ENCODE measurements at regions not wholly inside any gene's neighbourhood (a gene's known extent, or its start where the extent isn't known, plus 50 kb on each side); places are given as distances from the start of the nearest gene placed in this dataset.

DNA sequence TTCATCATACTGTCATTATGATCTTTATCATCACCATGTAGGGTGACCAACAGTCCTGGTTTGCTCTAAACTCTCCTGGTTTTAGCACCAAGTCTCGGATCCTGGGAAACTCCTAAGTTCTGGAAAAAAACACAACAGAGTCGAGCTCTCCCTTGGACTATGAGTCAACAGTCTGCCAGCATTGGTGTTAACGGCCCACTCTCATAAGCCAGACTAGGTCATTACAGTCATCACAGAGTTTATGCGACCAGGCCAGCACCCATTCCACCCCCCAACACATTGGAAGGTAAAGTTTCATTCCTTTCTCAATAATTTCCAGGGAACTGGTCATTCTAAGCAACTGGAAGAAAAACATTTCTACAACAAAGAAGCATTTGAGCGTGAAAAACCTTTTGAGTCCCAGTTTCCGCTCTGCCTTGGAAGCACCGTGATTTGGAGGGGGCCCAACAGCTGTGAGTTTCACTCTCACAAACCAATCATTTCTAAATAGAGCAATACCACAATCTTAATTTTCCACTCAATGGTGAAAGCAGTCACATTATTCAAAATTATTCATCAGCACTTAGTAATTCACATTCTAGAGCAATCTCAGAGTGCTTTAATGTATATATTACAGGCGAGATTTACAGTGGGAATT is 445.0 kb downstream of the CDH26 start:
- DNase-seq (ENCODE audit: insufficient read length, low spot score) (no peak), FAIRE-seq (no peak)
- TF ChIP-seq POLR2A (IDR thresholded peaks at IDR 0.05; ENCODE audit: low read depth, low read length) = no peak

DNA sequence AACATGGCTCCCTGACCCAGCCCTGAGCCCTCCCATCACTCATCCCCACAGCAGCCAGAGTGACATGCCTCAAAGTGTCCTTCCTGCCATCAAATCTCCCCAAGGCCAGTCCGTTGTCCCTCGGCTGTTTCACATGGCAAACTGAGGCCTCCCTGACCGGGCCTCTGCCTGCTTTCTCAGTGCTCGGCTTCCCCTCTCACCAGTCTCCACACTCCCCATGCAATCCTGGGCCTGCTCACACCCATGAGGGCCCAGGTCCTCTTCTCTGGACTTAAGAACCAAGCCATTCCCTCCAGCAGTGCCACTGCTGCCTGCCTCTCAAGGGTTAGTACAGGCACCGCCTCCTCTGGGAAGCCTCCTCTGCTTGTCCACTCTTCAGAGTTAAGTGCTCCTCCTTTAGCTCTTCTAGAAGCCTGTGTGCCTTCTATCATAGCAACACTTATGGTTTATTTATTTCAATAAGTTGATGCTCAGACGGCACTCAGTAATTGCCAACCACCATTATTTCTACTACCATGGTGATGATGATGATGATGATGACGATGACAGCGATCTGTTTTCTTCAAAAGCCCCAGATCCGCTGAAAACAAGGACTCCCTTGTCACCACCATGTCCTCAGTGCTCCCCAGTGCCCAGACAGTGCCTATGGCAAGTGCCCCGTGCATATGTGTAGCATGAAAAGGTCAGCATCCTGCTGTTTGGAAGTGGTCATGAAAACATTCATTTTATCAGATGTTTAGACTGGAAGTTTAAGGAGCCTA is 449.0 kb downstream of the CDH26 start:
- no peak for FAIRE-seq
- no peak for TF ChIP-seq POLR2A (IDR thresholded peaks at IDR 0.05; ENCODE audit: low read depth, low read length)
- DNase-seq (ENCODE audit: insufficient read length, low spot score) = no peak

DNA sequence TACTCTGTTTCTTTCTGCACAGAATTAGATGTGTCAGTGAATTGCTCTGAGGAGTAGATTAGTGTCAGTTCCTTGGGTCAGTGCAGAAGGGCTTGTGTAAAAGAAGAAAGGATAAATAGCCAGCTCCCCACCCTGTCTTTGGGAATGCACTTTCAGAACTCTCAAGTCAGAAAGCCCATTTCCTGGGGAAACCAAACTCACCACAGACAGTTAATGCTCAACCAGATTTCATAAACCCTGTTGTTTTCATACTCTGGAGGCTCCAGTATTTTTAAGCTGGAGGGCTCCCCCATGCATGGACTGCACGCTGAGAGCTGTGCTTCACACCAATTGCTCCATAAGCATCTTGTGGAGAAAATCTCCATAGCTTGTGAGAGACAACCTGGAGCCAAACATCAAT is 449.7 kb downstream of the CDH26 start:
- DNase-seq (ENCODE audit: insufficient read length, low spot score) (no peak), FAIRE-seq (no peak)
- no peak for TF ChIP-seq POLR2A (IDR thresholded peaks at IDR 0.05; ENCODE audit: low read depth, low read length)

DNA sequence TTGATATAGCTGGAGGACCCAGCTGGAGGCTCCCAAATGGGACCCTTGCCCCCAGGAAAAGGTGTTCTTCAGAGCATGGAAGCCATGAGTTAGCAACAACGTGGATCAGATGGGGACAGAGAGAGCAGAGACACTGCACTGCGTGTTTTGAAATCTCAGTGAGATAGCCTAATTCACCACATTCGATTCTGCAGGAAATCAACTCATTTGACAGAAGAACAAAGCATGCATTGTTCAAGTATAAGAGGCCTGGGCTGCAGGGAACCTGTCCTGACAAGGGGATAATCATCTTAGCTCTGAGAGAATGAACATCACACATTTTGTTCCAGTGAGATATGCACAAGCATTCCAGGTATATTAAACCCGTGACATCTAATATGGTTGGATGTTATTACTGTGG is 450.2 kb downstream of the CDH26 start:
- no peak for TF ChIP-seq POLR2A (IDR thresholded peaks at IDR 0.05; ENCODE audit: low read depth, low read length)
- DNase-seq (ENCODE audit: insufficient read length, low spot score) (no peak), FAIRE-seq (no peak)

DNA sequence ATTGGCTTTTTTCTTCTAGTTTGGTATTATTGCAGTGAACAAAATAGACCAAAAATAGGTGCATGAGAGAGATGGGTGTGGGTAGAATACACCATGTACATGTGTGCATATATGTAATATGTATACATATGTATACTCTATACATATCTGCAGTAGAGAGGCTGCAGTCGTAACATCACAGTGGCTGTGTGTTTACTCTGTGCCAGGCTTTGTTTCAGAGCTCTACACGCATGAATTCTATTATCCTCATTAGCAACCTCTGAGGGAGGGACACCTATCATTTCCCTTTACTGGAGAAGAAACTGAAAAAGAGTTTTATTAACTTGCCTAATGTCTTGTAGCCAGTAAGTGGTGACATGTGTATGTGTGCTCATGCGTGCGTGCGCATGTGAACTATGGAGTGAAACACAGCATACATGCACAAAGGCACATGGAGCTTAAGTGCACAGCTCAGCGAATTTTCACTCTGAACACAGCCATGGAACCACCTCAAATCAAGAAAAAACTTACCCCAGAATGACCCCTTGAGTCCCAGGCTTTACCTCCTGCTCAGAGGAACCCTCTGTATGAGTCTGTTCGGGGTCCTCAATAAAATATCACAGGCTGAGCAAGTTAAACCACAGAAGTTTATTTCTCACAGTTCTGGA is 452.5 kb downstream of the CDH26 start:
- TF ChIP-seq POLR2A (IDR thresholded peaks at IDR 0.05; ENCODE audit: low read depth, low read length) = no peak
- DNase-seq (ENCODE audit: insufficient read length, low spot score) (no peak), FAIRE-seq (no peak)

DNA sequence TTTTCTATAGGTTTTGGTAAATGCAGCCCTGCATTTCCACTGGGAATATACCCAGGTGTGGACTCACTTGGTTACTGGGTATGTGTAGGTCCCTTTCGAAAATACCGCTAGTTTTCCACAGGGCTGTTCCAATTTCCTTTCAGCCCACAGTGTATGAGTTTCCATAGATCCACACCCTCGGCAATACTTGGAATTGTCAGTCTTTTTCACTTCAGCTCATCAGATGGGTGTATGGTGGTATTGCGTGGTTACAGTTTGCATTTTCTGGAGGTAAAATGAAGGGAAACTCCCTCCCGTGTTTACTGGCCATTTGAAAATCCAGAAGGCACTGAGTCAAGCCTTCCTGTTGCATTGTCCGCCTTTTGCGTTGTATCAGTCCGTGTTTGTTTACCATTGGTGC is 453.6 kb downstream of the CDH26 start:
- no peak for TF ChIP-seq POLR2A (IDR thresholded peaks at IDR 0.05; ENCODE audit: low read depth, low read length)
- DNase-seq (ENCODE audit: insufficient read length, low spot score) (no peak), FAIRE-seq (no peak)

DNA sequence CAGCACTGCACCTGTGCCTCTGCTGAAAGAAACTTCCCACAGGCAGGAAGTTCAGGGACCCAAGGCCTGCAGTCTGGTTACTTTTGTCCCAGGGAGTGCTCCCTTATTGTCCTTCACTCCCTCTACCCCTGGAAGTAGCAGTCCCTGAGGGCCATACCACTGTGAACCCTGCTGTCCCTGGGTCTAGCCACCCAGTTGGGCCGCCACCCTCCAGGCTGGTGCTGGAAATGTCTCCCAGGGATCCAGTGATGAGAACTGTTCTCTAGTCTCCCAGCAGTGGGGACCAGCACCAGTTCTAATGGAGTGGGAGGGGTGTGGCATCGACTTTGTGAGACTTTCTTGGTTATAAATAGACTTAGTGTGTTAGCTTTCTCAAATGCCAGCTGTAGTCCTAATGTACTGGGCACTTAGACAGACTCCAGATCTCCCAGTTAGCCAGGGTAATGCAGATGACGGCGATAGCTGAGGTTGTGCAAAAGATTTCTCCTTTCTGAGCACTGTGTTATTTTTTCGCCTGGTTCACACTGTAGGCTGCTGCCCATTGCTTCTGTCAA is 462.5 kb downstream of the CDH26 start:
- TF ChIP-seq POLR2A (IDR thresholded peaks at IDR 0.05; ENCODE audit: low read depth, low read length) = no peak
- DNase-seq (ENCODE audit: insufficient read length, low spot score) (no peak), FAIRE-seq (no peak)

DNA sequence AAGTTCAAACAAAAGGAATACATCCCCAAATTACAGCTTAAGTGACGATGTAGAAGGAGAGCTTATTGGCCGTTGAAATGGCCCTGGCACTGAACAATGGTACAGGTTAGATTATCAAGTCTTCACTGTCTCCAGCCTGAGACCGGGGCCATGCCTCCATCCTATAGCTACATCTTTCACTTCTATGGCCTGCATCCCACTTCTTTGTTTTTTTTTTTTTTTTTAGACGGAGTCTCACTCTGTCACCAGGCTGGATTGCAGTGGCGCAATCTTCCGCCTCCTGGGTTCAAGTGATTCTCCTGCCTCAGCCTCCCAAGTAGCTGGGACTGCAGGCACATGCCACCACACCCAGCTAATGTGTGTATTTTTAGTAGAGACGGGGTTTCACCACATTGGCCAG is 464.6 kb downstream of the CDH26 start:
- no peak for DNase-seq (ENCODE audit: insufficient read length, low spot score)
- FAIRE-seq = no peak
- no peak for TF ChIP-seq POLR2A (IDR thresholded peaks at IDR 0.05; ENCODE audit: low read depth, low read length)

DNA sequence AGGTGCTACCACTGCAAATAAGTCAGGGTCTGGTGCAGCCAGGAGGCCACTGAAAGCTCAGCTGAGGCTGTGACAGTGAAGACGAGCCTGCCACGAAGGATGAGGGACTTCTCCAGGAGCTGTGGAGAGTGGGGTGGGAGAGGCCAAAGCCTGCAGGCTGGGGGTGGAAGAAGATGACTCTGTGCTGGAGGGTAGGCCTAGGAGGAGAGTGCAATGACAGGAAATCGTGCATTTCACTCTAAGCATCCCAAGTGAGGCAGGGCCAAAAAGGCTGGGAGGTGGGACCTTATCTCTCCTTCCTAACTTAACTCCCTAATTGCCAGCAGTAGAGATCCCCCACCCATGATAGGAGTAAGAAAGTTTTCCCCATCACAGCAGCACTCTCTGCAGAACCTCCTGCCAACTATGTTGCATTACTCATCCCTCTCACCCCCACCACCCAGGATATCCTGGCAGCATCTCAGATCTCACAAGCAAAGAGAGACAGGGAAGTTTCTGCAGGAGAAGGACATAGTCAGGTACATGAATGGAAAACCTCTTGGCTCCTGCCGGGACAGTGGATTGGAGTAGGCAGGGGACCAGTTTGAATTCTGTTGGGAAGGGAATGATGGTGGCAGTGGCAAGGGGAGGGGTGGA is 466.2 kb downstream of the CDH26 start:
- FAIRE-seq (no peak), DNase-seq (ENCODE audit: insufficient read length, low spot score) (no peak)

DNA sequence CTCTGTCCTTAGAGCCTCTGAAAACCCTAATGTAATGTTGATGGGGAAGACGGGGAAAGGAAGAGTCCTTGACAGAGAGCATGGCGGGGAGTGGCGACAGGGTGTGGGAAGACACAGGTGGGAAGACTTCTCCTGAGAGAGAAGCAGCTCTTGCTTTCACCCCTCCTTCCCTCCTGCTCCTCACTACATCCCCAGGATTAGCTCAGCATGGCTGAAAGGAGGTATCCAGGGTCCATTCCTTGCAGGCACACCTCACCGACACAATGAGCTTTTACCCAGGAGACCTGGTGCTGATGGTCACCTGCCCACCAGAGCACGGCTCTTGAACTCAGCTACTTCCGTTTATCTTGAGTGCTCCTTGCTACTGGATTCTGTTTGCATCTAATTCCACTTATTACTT is 469.3 kb downstream of the CDH26 start:
- DNase-seq (ENCODE audit: insufficient read length, low spot score) (no peak), FAIRE-seq (no peak)
- TF ChIP-seq POLR2A (IDR thresholded peaks at IDR 0.05; ENCODE audit: low read depth, low read length) = no peak

More for the DNA sequence above, 466.2 kb downstream of the CDH26 start:
- no peak for TF ChIP-seq POLR2A (IDR thresholded peaks at IDR 0.05; ENCODE audit: low read depth, low read length)

DNA sequence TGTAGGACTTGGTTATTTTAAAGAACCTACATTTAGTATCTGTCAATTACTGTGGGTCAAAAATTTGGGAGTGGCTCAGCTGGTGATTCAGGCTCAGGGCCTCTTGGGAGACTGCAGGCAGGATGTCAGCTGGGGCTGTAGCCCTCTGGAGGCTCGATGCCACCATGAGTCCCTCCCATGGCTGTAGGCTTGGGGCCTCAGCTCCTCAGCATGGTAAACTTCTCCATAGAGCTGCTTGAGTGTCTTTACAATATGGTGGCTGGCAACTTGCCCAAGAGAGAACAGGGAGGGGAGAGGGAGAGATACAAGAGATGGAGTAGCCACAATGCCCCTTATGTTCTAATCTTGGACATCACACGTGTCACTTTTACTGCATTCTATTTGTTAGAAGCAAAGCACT is 470.4 kb downstream of the CDH26 start:
- DNase-seq (ENCODE audit: insufficient read length, low spot score) (no peak), FAIRE-seq (no peak)
- no peak for TF ChIP-seq POLR2A (IDR thresholded peaks at IDR 0.05; ENCODE audit: low read depth, low read length)

DNA sequence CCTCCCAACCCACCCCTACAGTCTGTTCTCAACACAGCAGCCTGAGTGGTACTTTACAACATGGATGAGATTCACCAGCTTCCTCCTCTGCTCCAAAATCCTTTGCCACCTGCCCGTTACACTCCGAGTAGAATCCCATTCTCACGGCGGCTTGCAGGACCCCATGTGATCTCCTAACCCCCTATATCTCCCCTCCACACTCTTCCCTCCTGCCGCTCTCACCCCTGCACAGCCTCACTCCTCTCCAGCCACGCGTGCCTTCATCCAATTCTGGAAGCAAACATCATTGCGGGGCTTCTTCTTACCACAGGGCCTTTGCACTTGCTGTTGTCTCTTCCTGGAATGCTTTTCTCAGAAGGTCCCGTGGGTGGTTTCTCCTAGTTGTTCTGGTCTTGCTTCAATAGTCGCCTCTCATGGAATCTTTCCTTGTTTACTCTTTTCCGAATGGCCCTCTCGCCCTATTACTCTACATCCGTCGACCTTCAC is 472.3 kb downstream of the CDH26 start:
- no peak for FAIRE-seq
- no peak for TF ChIP-seq POLR2A (IDR thresholded peaks at IDR 0.05; ENCODE audit: low read depth, low read length)

DNA sequence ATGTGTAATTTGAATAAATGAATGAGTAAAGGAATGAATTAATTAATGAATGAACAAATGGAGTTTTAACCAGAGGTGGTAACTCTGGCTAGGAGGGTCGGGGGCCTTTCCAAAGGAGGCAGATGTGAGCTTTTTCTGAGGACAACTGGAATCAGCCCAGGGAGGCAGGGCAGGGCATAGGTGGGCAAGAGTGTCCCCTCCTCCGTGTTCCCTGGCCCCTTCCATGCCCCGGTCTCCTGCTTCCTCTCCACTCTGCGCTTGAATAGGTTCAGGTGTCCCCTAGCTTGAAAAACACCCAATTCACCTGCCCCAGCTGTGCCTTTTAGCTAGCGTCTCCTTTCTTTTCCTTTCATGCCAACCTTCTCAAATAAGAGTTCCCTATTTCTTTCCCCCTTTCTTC is 473.1 kb downstream of the CDH26 start:
- TF ChIP-seq POLR2A (IDR thresholded peaks at IDR 0.05; ENCODE audit: low read depth, low read length) = no peak
- DNase-seq (ENCODE audit: insufficient read length, low spot score) = no peak
- FAIRE-seq = no peak

More for the DNA sequence above, 472.3 kb downstream of the CDH26 start:
- no peak for DNase-seq (ENCODE audit: insufficient read length, low spot score)

DNA sequence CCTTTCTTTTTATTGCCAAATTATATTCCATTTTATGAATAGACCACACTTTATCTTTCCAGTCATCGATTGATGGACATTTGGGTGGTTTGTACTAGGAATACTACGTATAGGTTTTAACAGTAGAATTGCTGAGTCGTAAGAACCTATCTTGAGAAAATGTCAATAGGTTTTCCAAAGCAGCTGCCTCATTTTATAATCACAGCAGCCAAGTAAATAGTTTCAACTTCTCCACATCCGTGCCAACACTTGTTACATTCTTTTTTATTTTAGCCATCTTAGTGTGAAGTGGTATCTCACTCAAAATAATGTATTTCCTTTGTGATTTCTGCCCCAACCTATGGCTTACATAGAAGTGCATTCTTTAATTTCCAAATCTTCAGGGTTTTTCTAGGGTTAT is 479.2 kb downstream of the CDH26 start:
- TF ChIP-seq POLR2A (IDR thresholded peaks at IDR 0.05; ENCODE audit: low read depth, low read length) = no peak
- FAIRE-seq = no peak
- DNase-seq (ENCODE audit: insufficient read length, low spot score) = no peak
